MM.1S (cell line): ENCODE measurements at regions not wholly inside any gene's neighbourhood (a gene's known extent, or its start where the extent isn't known, plus 50 kb on each side); places are given as distances from the start of the nearest gene placed in this dataset.

Experiments
- DNase-seq: peaks from one replicate; pipeline ENCODE4 v3.0.0-alpha.2; 2015
- H2AFZ ChIP-seq: fragments of 300-600 bp; sonication (generic); 2 replicates; pipeline ENCODE4 v1.6.0; 2016; ENCODE audit warnings: antibody characterized with exemption, low read length
- H3F3A ChIP-seq: fragments of 300-600 bp; sonication (generic); 2 replicates; pipeline ENCODE4 v1.6.1; 2016; ENCODE audit warnings: mild to moderate bottlenecking, antibody characterized with exemption, low read length, moderate library complexity, mixed read lengths; ENCODE audit not compliant: insufficient read depth
- H3K27ac ChIP-seq: fragments of 300-600 bp; sonication (generic); 2 replicates; pipeline ENCODE4 v1.5.1; 2016; ENCODE audit warnings: mild to moderate bottlenecking, low read length
- H3K27me3 ChIP-seq: fragments of 300-600 bp; sonication (generic); replicated peaks from 2 replicates; pipeline ENCODE4 v1.6.0; 2016; ENCODE audit warnings: low read length; ENCODE audit not compliant: insufficient read depth
- H3K36me3 ChIP-seq: fragments of 300-600 bp; sonication (generic); replicated peaks from 2 replicates; pipeline ENCODE4 v1.6.1; 2016; ENCODE audit warnings: mild to moderate bottlenecking, low read length, mixed read lengths; ENCODE audit not compliant: insufficient read depth
- H3K4me1 ChIP-seq: fragments of 300-600 bp; sonication (generic); 2 replicates; pipeline ENCODE4 v1.6.1; 2016; ENCODE audit warnings: low read length, mixed read lengths
- H3K4me2 ChIP-seq: fragments of 300-600 bp; sonication (generic); 2 replicates; pipeline ENCODE4 v1.6.0; 2016; ENCODE audit warnings: low read depth, low read length
- H3K4me3 ChIP-seq: fragments of 300-600 bp; sonication (generic); 2 replicates; pipeline ENCODE4 v1.5.1; 2016; ENCODE audit warnings: low read length, mixed read lengths
- H3K79me2 ChIP-seq: fragments of 300-600 bp; sonication (generic); 2 replicates; pipeline ENCODE4 v1.6.1; 2016; ENCODE audit warnings: mixed run types, low read length, mixed read lengths
- H3K9ac ChIP-seq: fragments of 300-600 bp; sonication (generic); 2 replicates; pipeline ENCODE4 v1.6.1; 2016; ENCODE audit warnings: low read length, mixed read lengths
- H3K9me2 ChIP-seq: fragments of 300-600 bp; sonication (generic); replicated peaks from 2 replicates; pipeline ENCODE4 v1.6.1; 2016; ENCODE audit warnings: mild to moderate bottlenecking, low read length, mixed read lengths; ENCODE audit not compliant: insufficient read depth
- H3K9me3 ChIP-seq: fragments of 300-600 bp; sonication (generic); replicated peaks from 2 replicates; pipeline ENCODE4 v1.6.1; 2016; ENCODE audit warnings: mild to moderate bottlenecking, low read length, mixed read lengths; ENCODE audit not compliant: insufficient read depth
- H4K20me1 ChIP-seq: fragments of 300-600 bp; sonication (generic); 2 replicates; pipeline ENCODE4 v1.6.1; 2016; ENCODE audit warnings: mild to moderate bottlenecking, low read length, moderate library complexity, mixed read lengths; ENCODE audit not compliant: insufficient read depth
- EZH2 ChIP-seq: fragments of 300-600 bp; sonication (generic); optimal IDR thresholded peaks from 2 replicates; pipeline ENCODE3; 2017; ENCODE audit warnings: low read depth, mild to moderate bottlenecking, antibody characterized with exemption, low read length, mixed read lengths
- EZH2phosphoT487 ChIP-seq: fragments of 300-600 bp; sonication (generic); IDR thresholded peaks from 2 replicates; pipeline ENCODE4 v1.6.1; 2018; ENCODE audit warnings: antibody characterized with exemption, low read length
- TF ChIP-seq, protein P1 (sequence below): fragments of 300-600 bp; sonication (generic); IDR thresholded peaks from 2 replicates; pipeline ENCODE4 v1.5.1; 2016; ENCODE audit warnings: antibody characterized with exemption, low read length, mixed read lengths

DNA sequence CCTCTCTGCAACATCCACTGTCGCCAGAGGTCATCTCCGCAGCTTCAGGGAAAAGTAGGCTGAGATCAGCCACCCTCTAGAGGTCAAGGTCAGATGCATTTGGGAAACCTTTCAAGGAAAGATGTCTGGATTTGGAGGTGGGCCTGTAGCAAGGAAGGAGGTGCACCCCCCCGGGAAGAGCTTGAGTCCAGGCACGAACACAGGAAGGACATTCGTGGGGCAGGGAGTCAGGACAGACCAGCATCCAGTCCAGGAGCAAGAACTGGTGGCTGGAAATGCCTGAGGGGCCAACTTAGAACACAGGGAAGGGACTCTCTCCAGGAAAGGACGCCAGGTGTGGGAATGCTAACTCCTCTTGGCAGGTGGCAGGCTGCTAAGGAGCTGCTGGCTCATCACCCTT is 614.1 kb upstream of the MGMT start:
- no peaks in the 10 kb centered on the region for H3K9me2 ChIP-seq
- no peaks in the 10 kb centered on the region for H3K9me3 ChIP-seq
- no peak overlapping the region for H3K9ac ChIP-seq
- H3K4me3 ChIP-seq: no peak overlapping the region
- no peaks in the 10 kb centered on the region for H3K79me2 ChIP-seq
- no peaks in the 10 kb centered on the region for H3K36me3 ChIP-seq
- no peaks in the 10 kb centered on the region for H3K27me3 ChIP-seq
- DNase-seq: no peak
- H3K27ac ChIP-seq: no peak overlapping the region
- no peaks in the 10 kb centered on the region for H4K20me1 ChIP-seq
- H3F3A ChIP-seq: no peaks in the 10 kb centered on the region
- H3K4me2 ChIP-seq: no peak overlapping the region
- H3K4me1 ChIP-seq: no peaks in the 10 kb centered on the region
- TF ChIP-seq EZH2 (no peak), EZH2phosphoT487 (no peak)
- TF ChIP-seq, protein P1, sequence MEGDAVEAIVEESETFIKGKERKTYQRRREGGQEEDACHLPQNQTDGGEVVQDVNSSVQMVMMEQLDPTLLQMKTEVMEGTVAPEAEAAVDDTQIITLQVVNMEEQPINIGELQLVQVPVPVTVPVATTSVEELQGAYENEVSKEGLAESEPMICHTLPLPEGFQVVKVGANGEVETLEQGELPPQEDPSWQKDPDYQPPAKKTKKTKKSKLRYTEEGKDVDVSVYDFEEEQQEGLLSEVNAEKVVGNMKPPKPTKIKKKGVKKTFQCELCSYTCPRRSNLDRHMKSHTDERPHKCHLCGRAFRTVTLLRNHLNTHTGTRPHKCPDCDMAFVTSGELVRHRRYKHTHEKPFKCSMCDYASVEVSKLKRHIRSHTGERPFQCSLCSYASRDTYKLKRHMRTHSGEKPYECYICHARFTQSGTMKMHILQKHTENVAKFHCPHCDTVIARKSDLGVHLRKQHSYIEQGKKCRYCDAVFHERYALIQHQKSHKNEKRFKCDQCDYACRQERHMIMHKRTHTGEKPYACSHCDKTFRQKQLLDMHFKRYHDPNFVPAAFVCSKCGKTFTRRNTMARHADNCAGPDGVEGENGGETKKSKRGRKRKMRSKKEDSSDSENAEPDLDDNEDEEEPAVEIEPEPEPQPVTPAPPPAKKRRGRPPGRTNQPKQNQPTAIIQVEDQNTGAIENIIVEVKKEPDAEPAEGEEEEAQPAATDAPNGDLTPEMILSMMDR: no peak
- H2AFZ ChIP-seq: no peak overlapping the region

DNA sequence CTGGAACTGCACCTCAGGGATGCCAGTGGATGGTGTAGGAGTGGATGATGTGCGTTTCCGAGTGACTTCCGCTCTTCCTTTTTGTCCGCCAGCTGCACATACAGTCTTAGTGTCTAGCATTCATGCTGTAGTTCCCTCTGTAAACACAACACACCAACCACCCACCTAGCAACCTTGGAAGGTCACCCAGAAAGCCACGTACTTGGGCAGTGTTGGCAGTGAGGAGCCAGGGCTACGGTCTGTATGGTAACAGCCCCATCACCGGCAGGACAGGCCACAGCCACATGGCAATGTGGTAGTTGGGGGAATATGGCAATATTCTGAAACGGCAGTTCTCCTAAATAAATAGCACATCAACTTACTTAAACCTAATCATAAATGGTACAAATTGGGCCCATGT is 613.5 kb upstream of the MGMT start:
- Histone ChIP-seq H3K36me3 (no peaks in the 10 kb centered on the region), H3K27ac (no peak overlapping the region), H3K79me2 (no peaks in the 10 kb centered on the region), H2AFZ (no peak overlapping the region), H3K9me3 (no peaks in the 10 kb centered on the region), H3K27me3 (no peaks in the 10 kb centered on the region), H3K9ac (no peak overlapping the region), H3K4me2 (no peak overlapping the region), H3F3A (no peaks in the 10 kb centered on the region), H3K4me1 (no peaks in the 10 kb centered on the region), H4K20me1 (no peaks in the 10 kb centered on the region), H3K9me2 (no peaks in the 10 kb centered on the region), H3K4me3 (no peak overlapping the region)
- TF ChIP-seq EZH2phosphoT487 (no peak), EZH2 (no peak)
- TF ChIP-seq, protein P1: no peak
- DNase-seq: no peak

DNA sequence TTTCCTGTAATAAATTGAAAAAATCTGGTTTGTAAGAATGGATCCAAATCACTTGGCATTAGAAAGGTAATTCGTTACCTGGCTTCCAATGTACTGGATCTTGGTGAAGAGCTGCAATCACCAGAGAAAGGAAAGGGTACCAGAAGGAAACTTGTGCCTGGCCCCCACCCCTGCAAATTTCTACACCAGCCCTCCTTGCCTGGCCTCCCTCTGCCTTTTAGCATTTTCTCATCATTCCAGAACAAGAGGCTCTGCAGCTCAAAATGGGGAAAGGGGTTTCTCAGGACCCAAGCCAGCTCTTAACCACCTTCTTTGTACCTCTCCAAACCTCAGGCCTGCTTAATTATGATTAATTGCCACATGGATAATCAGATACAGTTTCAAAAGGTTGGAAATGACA is 612.8 kb upstream of the MGMT start:
- no peak overlapping the region for H3K4me2 ChIP-seq
- H3K27me3 ChIP-seq: no peaks in the 10 kb centered on the region
- no peaks in the 10 kb centered on the region for H3K9me2 ChIP-seq
- H3K9ac ChIP-seq: no peak overlapping the region
- H3K27ac ChIP-seq: no peak overlapping the region
- no peaks in the 10 kb centered on the region for H3K79me2 ChIP-seq
- H3K36me3 ChIP-seq: no peaks in the 10 kb centered on the region
- no peaks in the 10 kb centered on the region for H3K9me3 ChIP-seq
- no peak overlapping the region for H2AFZ ChIP-seq
- DNase-seq: no peak
- TF ChIP-seq EZH2 (no peak), EZH2phosphoT487 (no peak)
- TF ChIP-seq, protein P1: no peak
- no peaks in the 10 kb centered on the region for H4K20me1 ChIP-seq
- no peak overlapping the region for H3K4me3 ChIP-seq
- no peaks in the 10 kb centered on the region for H3K4me1 ChIP-seq
- no peaks in the 10 kb centered on the region for H3F3A ChIP-seq
